Caco-2 (cell line): ENCODE measurements at regions not wholly inside any gene's neighbourhood (a gene's known extent, or its start where the extent isn't known, plus 50 kb on each side); places are given as distances from the start of the nearest gene placed in this dataset.
"Not testable (repeated sequence)": the region's sequence is repeated elsewhere in the genome, so short reads cannot be mapped to it uniquely, and the experiment has no call there.

Source experiments
- BruUV-seq: library from RNA; stranded (reverse); fragments of 400-500 nt; replicated peaks from 2 replicates; lab custom pipeline; 2021; lab: Mats Ljungman, UMichigan
- CTCF ChIA-PET: fragments of 300-600 bp; sonication (Branson Sonifier 250); formaldehyde crosslinking; loops from one replicate; lab custom pipeline; 2022; ENCODE audit warnings: antibody characterized with exemption; lab: Charles Lee
- POLR2A ChIA-PET: fragments of 300-600 bp; sonication (Branson Sonifier 250); formaldehyde crosslinking; loops from one replicate; lab custom pipeline; 2022; ENCODE audit warnings: antibody characterized with exemption; lab: Charles Lee
- DNase-seq, 2 experiments: peaks; one replicate each; pipeline versions ENCODE4 v3.0.0 to v3.0.0-alpha.2; 2020 to 2022
- H3K27me3 ChIP-seq: replicated peaks from 2 replicates; pipeline ENCODE4 v1.6.0; 2011; ENCODE audit warnings: low read length; ENCODE audit not compliant: control insufficient read depth, insufficient read depth
- H3K36me3 ChIP-seq: 2 replicates; pipeline ENCODE4 v1.5.1; 2011; ENCODE audit warnings: low read length; ENCODE audit not compliant: control insufficient read depth, insufficient read depth
- H3K4me1 ChIP-seq: fragments of 250-450 bp; sonication (Bioruptor Pico); 2 replicates; pipeline ENCODE4 v1.5.1; 2020; ENCODE audit warnings: mild to moderate bottlenecking
- H3K4me3 ChIP-seq: 2 replicates; pipeline ENCODE4 v1.5.1; 2011; ENCODE audit warnings: low read depth, mild to moderate bottlenecking, control low read depth, low read length
- H3K9me3 ChIP-seq: fragments of 250-450 bp; sonication (Bioruptor Pico); 2 replicates; pipeline ENCODE4 v1.5.1; 2020; ENCODE audit warnings: mild to moderate bottlenecking, moderate library complexity
- H3K27ac Mint-ChIP-seq: one replicate; pipeline ENCODE4 v1.8.0; 2022; ENCODE audit warnings: mixed read lengths; ENCODE audit not compliant: unreplicated experiment
- H3K27me3 Mint-ChIP-seq: one replicate; pipeline ENCODE4 v1.8.0; 2022; ENCODE audit warnings: mixed read lengths; ENCODE audit not compliant: insufficient read depth, unreplicated experiment
- H3K36me3 Mint-ChIP-seq: one replicate; pipeline ENCODE4 v1.8.0; 2022; ENCODE audit warnings: mild to moderate bottlenecking, mixed read lengths; ENCODE audit not compliant: insufficient read depth, unreplicated experiment
- H3K4me1 Mint-ChIP-seq: one replicate; pipeline ENCODE4 v1.8.0; 2022; ENCODE audit warnings: low read depth, mixed read lengths; ENCODE audit not compliant: unreplicated experiment
- H3K4me3 Mint-ChIP-seq: one replicate; pipeline ENCODE4 v1.8.0; 2022; ENCODE audit warnings: mild to moderate bottlenecking, moderate library complexity, mixed read lengths; ENCODE audit not compliant: unreplicated experiment
- H3K9me3 Mint-ChIP-seq: one replicate; pipeline ENCODE4 v1.8.0; 2022; ENCODE audit warnings: mixed read lengths; ENCODE audit not compliant: unreplicated experiment
- intact Hi-C: fragments of 100-400 bp; cut with micrococcal nuclease; formaldehyde crosslinking; loops from one replicate; pipeline ENCODE4 v1.10.0; 2022; ENCODE audit not compliant: unreplicated experiment
- TF ChIP-seq, protein P1 (sequence below), 2 experiments: fragments of 200-600 bp in 1 of 2; IDR thresholded peaks; 1 replicate in 1 of 2; 2 replicates in 1 of 2; pipeline versions ENCODE4 v1.5.1 to v1.8.0; 2011 to 2022; ENCODE audit warnings: antibody characterized with exemption in 1 of 2, control low read depth in 1 of 2, inconsistent platforms in 1 of 2, low read depth in 1 of 2, low read length in 1 of 2, mild to moderate bottlenecking in 1 of 2, moderate library complexity in 1 of 2; ENCODE audit not compliant: insufficient read depth in 1 of 2, severe bottlenecking in 1 of 2, unreplicated experiment in 1 of 2

DNA sequence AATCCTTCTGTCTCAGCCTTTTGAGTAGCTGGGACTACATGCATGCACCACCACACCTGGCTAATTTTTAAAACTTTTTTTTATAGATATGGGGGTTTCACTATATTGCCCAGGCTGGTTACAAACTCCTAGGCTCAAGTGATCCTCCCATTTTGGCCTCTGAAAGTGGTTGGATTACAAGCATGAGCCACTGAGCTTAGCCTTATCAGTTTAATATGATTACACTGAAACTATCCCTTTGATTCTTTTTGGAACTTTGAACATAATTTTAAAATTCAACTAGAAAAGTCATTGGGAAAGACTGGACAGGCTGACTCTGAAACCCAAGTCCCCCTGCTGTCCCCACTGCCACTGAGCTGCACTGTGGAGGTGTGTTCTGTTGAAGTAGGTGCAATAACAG is 114.8 kb downstream of the ARL4C start:
- Mint-ChIP-seq H3K4me1 (no peaks in the 10 kb centered on the region), H3K27ac (no peak overlapping the region), H3K9me3 (peaks cover 9% of the 10 kb centered on the region), H3K4me3 (no peak overlapping the region), H3K36me3 (no peaks in the 10 kb centered on the region), H3K27me3 (no peaks in the 10 kb centered on the region)
- H3K4me3 ChIP-seq = no peak overlapping the region
- ChIA-PET POLR2A (no interaction called here), CTCF (no interaction called here)
- TF ChIP-seq, protein P1, sequence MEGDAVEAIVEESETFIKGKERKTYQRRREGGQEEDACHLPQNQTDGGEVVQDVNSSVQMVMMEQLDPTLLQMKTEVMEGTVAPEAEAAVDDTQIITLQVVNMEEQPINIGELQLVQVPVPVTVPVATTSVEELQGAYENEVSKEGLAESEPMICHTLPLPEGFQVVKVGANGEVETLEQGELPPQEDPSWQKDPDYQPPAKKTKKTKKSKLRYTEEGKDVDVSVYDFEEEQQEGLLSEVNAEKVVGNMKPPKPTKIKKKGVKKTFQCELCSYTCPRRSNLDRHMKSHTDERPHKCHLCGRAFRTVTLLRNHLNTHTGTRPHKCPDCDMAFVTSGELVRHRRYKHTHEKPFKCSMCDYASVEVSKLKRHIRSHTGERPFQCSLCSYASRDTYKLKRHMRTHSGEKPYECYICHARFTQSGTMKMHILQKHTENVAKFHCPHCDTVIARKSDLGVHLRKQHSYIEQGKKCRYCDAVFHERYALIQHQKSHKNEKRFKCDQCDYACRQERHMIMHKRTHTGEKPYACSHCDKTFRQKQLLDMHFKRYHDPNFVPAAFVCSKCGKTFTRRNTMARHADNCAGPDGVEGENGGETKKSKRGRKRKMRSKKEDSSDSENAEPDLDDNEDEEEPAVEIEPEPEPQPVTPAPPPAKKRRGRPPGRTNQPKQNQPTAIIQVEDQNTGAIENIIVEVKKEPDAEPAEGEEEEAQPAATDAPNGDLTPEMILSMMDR (IDR thresholded peaks at IDR 0.05; ENCODE audit: insufficient read depth in 1 of 2, low read depth in 1 of 2, low read length in 1 of 2, severe bottlenecking in 1 of 2, unreplicated experiment in 1 of 2) = no peak
- intact Hi-C loops = no loop called here
- H3K27me3 ChIP-seq = no peaks in the 10 kb centered on the region
- no peaks in the 10 kb centered on the region for H3K36me3 ChIP-seq
- no peaks in the 10 kb centered on the region for H3K4me1 ChIP-seq
- no TSS peak for BruUV-seq
- DNase-seq = no peak
- H3K9me3 ChIP-seq = no peaks in the 10 kb centered on the region

DNA sequence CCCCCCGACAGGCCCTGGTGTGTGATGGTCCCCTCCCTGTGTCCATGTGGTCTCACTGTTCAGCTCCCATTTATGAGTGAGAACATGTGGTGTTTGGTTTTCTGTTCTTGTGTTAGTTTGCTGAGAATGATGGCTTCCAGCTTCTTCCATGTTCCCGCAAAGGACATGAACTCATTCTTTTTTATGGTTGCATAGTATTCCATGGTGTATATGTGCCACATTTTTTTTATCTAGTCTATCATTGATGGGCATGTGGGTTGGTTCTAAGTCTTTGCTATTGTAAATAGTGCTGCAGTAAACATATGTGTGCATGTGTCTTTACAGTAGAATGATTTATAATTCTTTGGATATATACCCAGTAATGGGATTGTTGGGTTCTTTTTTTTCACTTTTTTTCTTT is 117.9 kb downstream of the ARL4C start:
- H3K4me1 ChIP-seq, H3K36me3 Mint-ChIP-seq, H3K4me3 ChIP-seq, H3K36me3 ChIP-seq, H3K27me3 Mint-ChIP-seq, H3K27ac Mint-ChIP-seq, DNase-seq, BruUV-seq, H3K9me3 Mint-ChIP-seq, H3K27me3 ChIP-seq, intact Hi-C loops, H3K4me3 Mint-ChIP-seq, H3K9me3 ChIP-seq, POLR2A ChIA-PET, H3K4me1 Mint-ChIP-seq: not testable (repeated sequence)
- CTCF ChIA-PET = interaction anchor here (0.7 kb wide), 1 partner anchor 27 kb away, joined by 4 read pairs; no protein-coding TSS in a partner anchor

DNA sequence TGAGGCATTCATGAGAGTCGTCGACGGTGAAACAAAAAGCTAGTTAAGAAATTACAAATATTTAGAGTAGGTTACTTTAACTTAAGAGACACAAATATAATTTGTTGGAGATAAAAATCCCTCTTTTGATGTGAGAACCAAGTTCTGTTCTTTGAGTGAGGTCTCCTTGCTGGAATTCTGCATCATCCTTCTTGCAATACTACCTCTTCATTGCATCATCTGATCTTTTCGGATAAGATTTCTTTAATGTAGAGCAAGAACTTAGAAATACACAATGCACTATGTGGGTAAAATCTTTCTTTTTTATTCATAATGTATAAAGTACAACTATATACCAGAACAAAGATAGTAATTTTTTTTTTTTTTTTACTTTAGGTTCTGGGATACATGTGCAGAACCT is 118.4 kb downstream of the ARL4C start:
- H3K4me1 Mint-ChIP-seq = peaks cover 5% of the 10 kb centered on the region
- DNase-seq = no peak
- H3K27me3 ChIP-seq = no peaks in the 10 kb centered on the region
- TF ChIP-seq, protein P1 (IDR thresholded peaks at IDR 0.05; ENCODE audit: insufficient read depth in 1 of 2, low read depth in 1 of 2, low read length in 1 of 2, severe bottlenecking in 1 of 2, unreplicated experiment in 1 of 2) = no peak
- H3K4me3 Mint-ChIP-seq = no peak overlapping the region
- H3K4me1 ChIP-seq = no peaks in the 10 kb centered on the region
- no peaks in the 10 kb centered on the region for H3K36me3 Mint-ChIP-seq
- ChIA-PET CTCF (no interaction called here), POLR2A (no interaction called here)
- no peak overlapping the region for H3K4me3 ChIP-seq
- peak overlapping the region; percentile 39 for H3K27ac Mint-ChIP-seq
- intact Hi-C loops = no loop called here
- H3K9me3 ChIP-seq = no peaks in the 10 kb centered on the region
- H3K27me3 Mint-ChIP-seq = no peaks in the 10 kb centered on the region
- no peaks in the 10 kb centered on the region for H3K9me3 Mint-ChIP-seq
- BruUV-seq = no TSS peak
- H3K36me3 ChIP-seq = no peaks in the 10 kb centered on the region
